Jurkat, Clone E6-1 (cell line): ENCODE measurements at regions not wholly inside any gene's neighbourhood (a gene's known extent, or its start where the extent isn't known, plus 50 kb on each side); places are given as distances from the start of the nearest gene placed in this dataset.
"Not testable (repeated sequence)": the region's sequence is repeated elsewhere in the genome, so short reads cannot be mapped to it uniquely, and the experiment has no call there.

Experiments used
- DNase-seq: peaks from one replicate; pipeline ENCODE4 v3.0.0-alpha.2; 2011; ENCODE audit warnings: low read depth, low spot score
- H3K4me3 ChIP-seq: 2 replicates; pipeline ENCODE4 v1.5.1; 2011; ENCODE audit warnings: mild to moderate bottlenecking, low read length, control low read depth, moderate library complexity

DNA sequence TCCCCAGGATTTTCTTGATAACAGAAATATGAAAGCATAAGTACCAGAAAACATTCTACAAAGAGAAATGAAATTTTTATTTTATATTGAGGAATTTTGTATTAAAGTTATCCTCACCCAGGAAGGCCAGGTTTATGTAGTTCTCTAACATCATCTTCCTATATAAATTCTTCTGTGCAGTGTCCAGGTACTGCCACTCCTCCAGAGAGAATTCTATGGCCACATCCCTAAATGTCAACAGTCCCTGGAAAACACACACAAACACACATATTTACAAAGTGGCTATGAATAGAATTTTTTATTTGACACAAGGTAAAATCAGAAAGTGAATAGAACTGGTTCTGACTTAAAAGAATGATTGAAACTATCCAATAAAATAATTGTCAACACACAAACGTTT lies 110.5 kb upstream of the ZNF91 start:
- H3K4me3 ChIP-seq: no peak overlapping the region
- DNase-seq: no peak

DNA sequence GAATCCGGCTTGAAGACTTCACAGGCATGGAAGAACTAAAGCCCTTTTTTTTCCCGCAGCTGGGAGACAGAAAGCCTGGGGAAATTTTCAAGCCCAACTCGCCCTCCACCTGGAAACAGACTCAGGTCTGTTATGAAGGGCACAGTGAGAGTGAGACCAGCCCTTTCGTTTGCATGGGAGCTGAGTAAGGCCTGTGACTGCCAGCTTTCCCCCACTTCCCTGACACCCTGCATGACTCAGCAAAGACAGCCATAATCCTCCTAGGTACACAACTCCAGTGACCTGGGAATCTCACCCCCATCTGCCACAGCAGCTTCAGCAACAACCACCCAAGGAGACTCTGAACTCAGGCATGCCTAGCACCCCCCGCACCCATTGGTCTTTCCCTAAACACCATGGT lies 87.6 kb upstream of the ZNF91 start:
- no peak overlapping the region for H3K4me3 ChIP-seq
- no peak for DNase-seq

DNA sequence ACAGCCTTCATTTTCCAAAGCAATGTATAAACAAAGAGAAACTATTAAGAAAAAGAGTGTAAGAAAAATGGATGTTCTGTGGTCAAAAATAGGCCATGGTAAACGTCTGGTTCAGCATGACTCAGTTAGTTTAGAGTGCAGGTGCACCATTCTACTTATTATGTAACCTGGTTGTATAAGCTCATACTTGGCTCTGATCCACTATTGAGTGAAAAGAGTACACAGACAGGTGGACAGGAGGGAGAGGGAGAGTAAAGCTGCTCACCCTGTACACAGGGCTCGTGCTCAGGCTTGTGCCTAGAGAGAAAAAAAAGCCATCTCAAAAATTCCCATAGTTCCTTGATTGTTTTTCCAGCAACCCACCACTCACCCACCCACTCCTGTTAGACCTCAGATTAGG lies 85.8 kb upstream of the ZNF91 start:
- no peak for DNase-seq
- H3K4me3 ChIP-seq: no peak overlapping the region

DNA sequence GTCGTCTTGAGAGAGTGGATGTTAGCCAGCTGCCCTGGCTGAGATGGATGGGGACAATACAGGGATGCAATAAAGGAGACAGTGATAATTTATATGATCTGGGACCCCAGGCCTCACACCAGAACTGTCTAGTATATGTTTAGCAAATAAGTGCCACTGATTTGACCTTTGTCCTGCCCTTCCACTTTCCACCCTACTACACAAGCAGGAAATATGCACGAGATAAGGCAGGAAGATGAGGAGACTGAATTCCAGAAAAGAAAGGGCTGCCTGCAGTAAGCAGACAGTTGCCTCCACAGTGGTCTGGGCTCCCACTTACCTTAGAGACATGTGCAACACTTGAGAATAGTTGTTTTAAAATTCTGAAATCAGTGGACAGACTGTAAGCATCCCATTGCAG lies 80.2 kb upstream of the ZNF91 start:
- H3K4me3 ChIP-seq: no peak overlapping the region
- DNase-seq: no peak

DNA sequence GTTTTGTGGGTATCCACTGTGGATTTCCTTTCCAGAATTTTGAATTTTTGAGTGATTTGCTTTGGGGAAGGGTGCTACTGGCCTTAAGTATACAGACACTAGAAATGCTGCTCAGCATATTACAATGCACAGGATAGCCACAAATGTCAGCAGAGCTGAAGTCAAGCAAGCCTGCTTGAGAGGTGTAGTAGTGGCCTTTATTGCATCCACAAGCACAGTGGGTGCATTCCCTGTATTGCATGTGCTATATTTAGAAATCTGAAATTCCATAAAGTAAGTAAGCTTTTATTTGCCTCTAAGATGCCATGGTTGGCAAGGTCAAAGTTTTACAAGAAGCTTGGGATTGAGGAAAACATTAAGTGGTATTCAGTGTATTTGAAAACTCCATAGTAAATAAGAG lies 79.5 kb upstream of the ZNF91 start:
- H3K4me3 ChIP-seq: no peak overlapping the region
- no peak for DNase-seq

DNA sequence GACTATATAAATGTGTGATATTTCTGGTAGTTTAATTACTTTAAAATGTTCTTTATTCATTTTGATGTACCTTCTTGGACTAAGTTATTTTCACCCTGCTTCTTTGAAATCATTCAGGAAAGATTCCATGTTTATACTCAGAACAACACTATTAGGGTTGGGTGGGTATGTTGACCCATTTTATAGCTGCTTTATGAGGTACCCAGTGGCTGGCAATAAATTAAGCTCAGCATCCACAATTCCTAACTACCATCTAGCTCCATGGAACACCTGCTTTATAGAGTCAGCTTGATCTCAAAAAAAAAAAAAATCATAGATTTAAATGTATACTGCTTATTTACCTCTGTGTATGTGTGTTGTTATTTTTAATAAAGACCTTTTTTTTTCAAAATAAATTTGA lies 78.9 kb upstream of the ZNF91 start:
- H3K4me3 ChIP-seq: no peak overlapping the region
- DNase-seq: no peak

DNA sequence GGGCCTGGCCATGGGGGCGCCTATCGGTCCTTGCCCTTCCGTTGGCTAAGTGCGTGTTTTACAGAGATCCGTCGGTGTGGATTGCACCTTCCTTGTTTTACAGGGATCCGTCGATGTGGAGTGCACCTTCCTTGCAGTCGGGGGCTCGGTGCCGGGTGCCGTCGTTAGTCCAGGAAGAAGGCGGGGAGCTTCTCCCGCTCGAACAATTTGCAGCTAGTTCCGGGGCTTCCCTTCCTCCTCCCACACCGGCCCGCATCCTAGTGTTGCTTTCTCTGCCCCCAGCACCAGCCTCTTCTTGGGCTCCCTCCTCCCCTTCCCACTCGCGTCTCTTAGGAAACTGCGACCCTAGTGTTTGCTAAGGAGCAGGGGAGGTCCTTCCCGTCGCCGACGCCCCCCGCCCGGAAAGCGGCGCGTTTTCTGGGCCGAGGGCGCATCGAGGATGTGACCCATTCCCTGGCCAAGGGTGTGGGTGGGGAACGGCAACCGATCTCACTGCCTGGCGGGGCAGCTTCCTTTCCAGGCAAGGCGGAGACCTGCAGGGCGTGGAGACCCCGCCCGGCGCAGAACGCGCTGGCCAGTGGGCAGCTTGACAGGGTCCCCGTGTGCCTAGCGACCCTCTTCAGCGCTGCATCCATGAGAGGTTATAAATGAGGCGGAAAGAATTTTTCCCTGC lies 75.7 kb upstream of the ZNF91 start:
- no peak overlapping the region for H3K4me3 ChIP-seq
- no peak for DNase-seq

DNA sequence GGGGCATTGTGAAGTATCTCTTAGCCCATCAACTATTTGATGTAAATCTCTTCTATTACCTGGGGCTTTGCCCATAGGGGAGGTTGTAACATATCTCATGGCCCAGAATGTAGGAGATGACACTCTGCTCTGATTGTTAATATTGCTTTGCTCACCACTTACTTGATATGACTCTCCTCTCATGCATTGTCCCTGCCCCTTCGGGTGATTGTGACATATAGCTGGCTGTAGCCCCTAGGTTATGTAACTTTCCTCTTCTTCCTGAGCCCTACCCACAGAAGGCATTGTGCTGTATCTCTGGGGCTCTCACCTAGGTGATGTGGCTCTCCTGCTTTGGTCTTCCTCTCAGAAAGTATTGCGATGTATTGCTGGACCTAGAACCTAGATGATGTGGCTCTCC lies 69.1 kb upstream of the ZNF91 start:
- not testable (repeated sequence) for H3K4me3 ChIP-seq, DNase-seq

DNA sequence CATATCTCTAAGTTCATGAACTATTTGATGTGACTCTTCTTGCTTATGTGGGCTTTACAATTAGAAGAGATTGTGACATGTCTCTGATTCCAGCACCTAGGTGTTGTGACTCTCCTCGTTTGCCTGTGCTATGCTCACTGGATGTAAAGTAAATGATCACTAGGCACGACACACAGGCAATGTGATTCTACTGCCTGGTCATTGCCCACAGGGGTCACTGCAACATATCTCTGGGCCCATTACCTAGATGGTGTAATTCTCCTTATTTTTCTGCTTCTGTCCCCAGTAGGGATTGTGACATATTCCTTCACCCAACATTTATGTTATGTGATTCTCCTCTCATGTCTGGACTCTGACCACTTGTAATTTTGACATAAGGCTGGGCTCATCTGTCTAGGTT lies 65.8 kb upstream of the ZNF91 start:
- H3K4me3 ChIP-seq: no peak overlapping the region
- DNase-seq: no peak

DNA sequence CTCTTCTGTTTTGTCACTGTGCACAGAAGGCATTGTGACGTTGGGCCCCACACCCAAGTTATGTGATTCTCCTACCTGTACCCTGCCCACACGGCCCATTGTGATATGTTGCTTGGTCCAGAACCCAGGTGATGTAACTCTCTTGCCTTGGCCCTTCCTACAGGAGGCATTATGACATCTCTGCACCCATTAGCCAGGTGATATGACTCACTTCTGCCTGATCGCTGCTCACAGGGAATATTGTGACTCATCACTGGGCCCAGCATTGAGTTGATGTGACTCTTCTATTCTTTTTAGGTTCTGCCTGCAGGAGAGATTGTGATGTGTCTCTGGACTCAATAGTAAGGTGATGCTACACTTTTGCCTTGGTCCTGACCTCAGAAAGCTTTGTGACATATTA lies 65.4 kb upstream of the ZNF91 start:
- no peak overlapping the region for H3K4me3 ChIP-seq
- DNase-seq: no peak
